Endothelial cell of umbilical vein (primary cell): ENCODE measurements at regions not wholly inside any gene's neighbourhood (a gene's known extent, or its start where the extent isn't known, plus 50 kb on each side); places are given as distances from the start of the nearest gene placed in this dataset.

Experiments
- EZH2 ChIP-seq: IDR thresholded peaks from 2 replicates; pipeline ENCODE4 v1.6.1; 2012; ENCODE audit warnings: borderline replicate concordance, low read depth, mild to moderate bottlenecking, moderate library complexity, low read length, inconsistent platforms; ENCODE audit not compliant: severe bottlenecking
- FOS ChIP-seq: IDR thresholded peaks from 2 replicates; pipeline ENCODE4 v1.6.1; 2011; ENCODE audit warnings: mild to moderate bottlenecking, low read length, moderate library complexity, borderline replicate concordance; ENCODE audit not compliant: insufficient read depth
- GATA2 ChIP-seq: IDR thresholded peaks from 2 replicates; pipeline ENCODE4 v1.7.0; 2011; ENCODE audit warnings: low read depth, mild to moderate bottlenecking, moderate library complexity, mixed read lengths, low read length; ENCODE audit not compliant: insufficient read length, insufficient read depth
- JUN ChIP-seq: IDR thresholded peaks from 2 replicates; pipeline ENCODE4 v1.6.1; 2011; ENCODE audit warnings: borderline replicate concordance, low read depth; ENCODE audit not compliant: insufficient read length, insufficient read depth
- MYC ChIP-seq: IDR thresholded peaks from one replicate; pipeline ENCODE4 v1.6.1; 2011; ENCODE audit warnings: mild to moderate bottlenecking, low read depth, low read length
- POLR2A ChIP-seq: IDR thresholded peaks from 2 replicates; pipeline ENCODE4 v1.6.1; 2012; ENCODE audit warnings: low read depth, mild to moderate bottlenecking, control low read depth, low read length
- POLR2AphosphoS5 ChIP-seq: IDR thresholded peaks from 2 replicates; pipeline ENCODE4 v1.6.1; 2012; ENCODE audit warnings: low read depth, mild to moderate bottlenecking, control low read depth, low read length, moderate library complexity; ENCODE audit not compliant: insufficient read depth
- TF ChIP-seq, protein P1 (sequence below), 2 donors: IDR thresholded peaks; 1 replicate in 1 of 2; 2 replicates in 1 of 2; pipeline ENCODE4 v1.5.1; 2011; ENCODE audit warnings: low read length in 2 of 2, mild to moderate bottlenecking in 2 of 2, moderate library complexity in 2 of 2, control low read depth in 1 of 2, inconsistent platforms in 1 of 2, low read depth in 1 of 2; ENCODE audit not compliant: insufficient read depth in 1 of 2; ENCODE audit errors: extremely low read depth in 1 of 2
- TF ChIP-seq, protein P2 (sequence below): IDR thresholded peaks from 2 replicates; pipeline ENCODE4 v1.6.1; 2011; ENCODE audit not compliant: insufficient read depth, insufficient read length

DNA sequence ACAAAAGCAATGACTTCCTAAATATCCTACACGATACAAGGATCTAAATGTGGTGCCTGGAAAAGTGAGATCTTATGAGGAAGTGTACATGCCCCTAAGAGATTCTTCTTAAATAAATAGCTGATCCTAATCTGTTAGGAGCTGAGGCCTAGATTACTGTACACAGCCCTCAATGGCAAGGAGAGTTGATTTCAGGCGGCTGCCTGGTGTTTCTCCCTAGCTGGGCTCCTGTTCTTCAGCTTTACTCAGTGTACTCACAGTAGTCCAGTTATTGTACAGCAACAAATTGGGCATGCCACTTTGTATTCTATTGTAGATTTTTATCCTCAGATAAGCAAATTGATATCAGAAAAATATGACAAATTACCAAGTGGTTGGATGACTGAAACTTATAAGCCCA is 358.2 kb upstream of the PDGFD start:
- TF ChIP-seq POLR2A (no peak), POLR2AphosphoS5 (no peak), MYC (no peak), EZH2 (no peak), FOS (no peak), GATA2 (no peak), JUN (no peak)
- TF ChIP-seq, protein P1, sequence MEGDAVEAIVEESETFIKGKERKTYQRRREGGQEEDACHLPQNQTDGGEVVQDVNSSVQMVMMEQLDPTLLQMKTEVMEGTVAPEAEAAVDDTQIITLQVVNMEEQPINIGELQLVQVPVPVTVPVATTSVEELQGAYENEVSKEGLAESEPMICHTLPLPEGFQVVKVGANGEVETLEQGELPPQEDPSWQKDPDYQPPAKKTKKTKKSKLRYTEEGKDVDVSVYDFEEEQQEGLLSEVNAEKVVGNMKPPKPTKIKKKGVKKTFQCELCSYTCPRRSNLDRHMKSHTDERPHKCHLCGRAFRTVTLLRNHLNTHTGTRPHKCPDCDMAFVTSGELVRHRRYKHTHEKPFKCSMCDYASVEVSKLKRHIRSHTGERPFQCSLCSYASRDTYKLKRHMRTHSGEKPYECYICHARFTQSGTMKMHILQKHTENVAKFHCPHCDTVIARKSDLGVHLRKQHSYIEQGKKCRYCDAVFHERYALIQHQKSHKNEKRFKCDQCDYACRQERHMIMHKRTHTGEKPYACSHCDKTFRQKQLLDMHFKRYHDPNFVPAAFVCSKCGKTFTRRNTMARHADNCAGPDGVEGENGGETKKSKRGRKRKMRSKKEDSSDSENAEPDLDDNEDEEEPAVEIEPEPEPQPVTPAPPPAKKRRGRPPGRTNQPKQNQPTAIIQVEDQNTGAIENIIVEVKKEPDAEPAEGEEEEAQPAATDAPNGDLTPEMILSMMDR (IDR thresholded peaks at IDR 0.05; ENCODE audit: extremely low read depth in 1 of 2, insufficient read depth in 1 of 2, low read depth in 1 of 2, low read length in 2 of 2): no peak
- TF ChIP-seq, protein P2, sequence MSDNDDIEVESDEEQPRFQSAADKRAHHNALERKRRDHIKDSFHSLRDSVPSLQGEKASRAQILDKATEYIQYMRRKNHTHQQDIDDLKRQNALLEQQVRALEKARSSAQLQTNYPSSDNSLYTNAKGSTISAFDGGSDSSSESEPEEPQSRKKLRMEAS: no peak
